ENCODE measurements at regions not wholly inside any gene's neighbourhood (a gene's known extent, or its start where the extent isn't known, plus 50 kb on each side); places are given as distances from the start of the nearest gene placed in this dataset.
"Not testable (repeated sequence)": the region's sequence is repeated elsewhere in the genome, so short reads cannot be mapped to it uniquely, and the experiment has no call there.

DNA sequence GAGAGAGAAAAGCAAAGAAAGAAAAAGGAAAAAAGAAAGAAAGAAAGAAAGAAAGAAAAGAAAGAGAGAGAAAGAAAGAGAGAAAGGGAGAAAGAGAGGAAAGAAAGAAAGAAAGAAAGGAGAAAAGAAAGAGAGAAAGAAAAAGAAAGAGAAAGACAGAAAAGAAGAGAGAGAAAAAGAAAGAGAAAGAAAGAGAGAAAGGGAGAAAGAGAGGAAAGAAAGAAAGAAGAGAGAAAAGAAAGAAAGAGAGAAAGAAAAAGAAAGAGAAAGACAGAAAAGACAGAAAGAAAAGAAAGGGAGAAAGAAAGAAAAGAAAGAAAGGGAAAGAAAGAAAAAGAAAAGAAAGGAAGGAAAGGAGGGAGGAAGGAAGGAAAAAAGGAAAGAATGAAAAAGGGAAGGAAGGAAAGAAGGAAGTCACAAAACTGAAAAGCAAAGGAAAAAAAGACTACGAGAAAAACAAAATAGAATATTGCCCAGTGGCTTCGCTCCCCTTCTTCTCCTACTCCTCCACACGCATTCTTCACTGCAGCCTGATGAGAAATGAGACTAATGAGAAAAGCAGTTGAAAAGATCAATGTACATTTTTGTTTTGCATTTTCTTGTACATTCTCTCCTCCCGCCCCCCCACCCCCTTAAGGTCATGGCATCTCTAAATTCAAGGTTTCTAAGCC is 170.0 kb downstream of the SOD2 start:
- no peak overlapping the region for H3K27ac ChIP-seq
- no peaks in the 10 kb centered on the region for H3K36me3 ChIP-seq
- no peaks in the 10 kb centered on the region for H3K27me3 ChIP-seq
- TF ChIP-seq CTCF (IDR thresholded peaks at IDR 0.05) (no peak), POLR2A (IDR thresholded peaks at IDR 0.05) (no peak)
- no peaks in the 10 kb centered on the region for H3K9me3 ChIP-seq
- no peak for DNase-seq
- H3K4me3 ChIP-seq: no peak overlapping the region
- H3K4me1 ChIP-seq: no peaks in the 10 kb centered on the region

GRCh38 chr6:159521962-159522361 is 171.1 kb downstream of the SOD2 start:
- H3K36me3 ChIP-seq: no peaks in the 10 kb centered on the region
- H3K27ac ChIP-seq: no peak overlapping the region
- TF ChIP-seq CTCF (IDR thresholded peaks at IDR 0.05): no peak
- no peak for TF ChIP-seq POLR2A (IDR thresholded peaks at IDR 0.05)
- DNase-seq: no peak
- no peaks in the 10 kb centered on the region for H3K27me3 ChIP-seq
- H3K9me3 ChIP-seq: no peaks in the 10 kb centered on the region
- no peak overlapping the region for H3K4me3 ChIP-seq
- no peaks in the 10 kb centered on the region for H3K4me1 ChIP-seq

DNA sequence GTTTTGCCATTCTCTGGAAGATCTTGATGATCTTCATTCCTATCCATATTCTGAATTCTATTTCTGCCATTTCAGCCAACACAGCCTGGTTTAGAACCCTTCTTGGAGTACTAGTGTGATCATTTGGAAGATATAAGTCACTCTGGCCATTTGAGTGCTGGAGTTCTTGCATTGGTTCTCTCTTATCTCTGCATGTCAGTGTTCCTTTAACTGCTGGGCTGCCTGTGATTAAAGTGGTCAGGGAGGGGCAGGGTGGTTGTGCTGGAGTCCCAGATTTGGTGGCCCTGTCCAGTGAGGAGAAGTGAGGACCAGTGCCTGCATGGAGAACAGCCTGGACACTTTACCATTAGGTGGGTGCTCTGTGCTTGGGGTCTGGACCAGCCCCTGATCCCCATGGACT is 173.0 kb downstream of the SOD2 start:
- no peaks in the 10 kb centered on the region for H3K27me3 ChIP-seq
- no peak overlapping the region for H3K4me3 ChIP-seq
- no peak overlapping the region for H3K27ac ChIP-seq
- H3K9me3 ChIP-seq: no peaks in the 10 kb centered on the region
- no peaks in the 10 kb centered on the region for H3K4me1 ChIP-seq
- TF ChIP-seq POLR2A (IDR thresholded peaks at IDR 0.05): no peak
- no peak for DNase-seq
- H3K36me3 ChIP-seq: no peaks in the 10 kb centered on the region

- not testable (repeated sequence) for H3K36me3 ChIP-seq, H3K27me3 ChIP-seq, DNase-seq, H3K9me3 ChIP-seq, H3K4me3 ChIP-seq, H3K27ac ChIP-seq, H3K4me1 ChIP-seq
Observed at GRCh38 chr6:159515811-159516210, 177.2 kb downstream of the SOD2 start.

GRCh38 chr6:159513914-159514313 is 179.1 kb downstream of the SOD2 start:
- Histone ChIP-seq H3K9me3 (no peaks in the 10 kb centered on the region), H3K27me3 (no peaks in the 10 kb centered on the region), H3K4me3 (no peak overlapping the region), H3K4me1 (no peaks in the 10 kb centered on the region), H3K27ac (no peak overlapping the region), H3K36me3 (no peaks in the 10 kb centered on the region)
- DNase-seq: no peak
- TF ChIP-seq CTCF (IDR thresholded peaks at IDR 0.05) (no peak), POLR2A (IDR thresholded peaks at IDR 0.05) (no peak)

DNA sequence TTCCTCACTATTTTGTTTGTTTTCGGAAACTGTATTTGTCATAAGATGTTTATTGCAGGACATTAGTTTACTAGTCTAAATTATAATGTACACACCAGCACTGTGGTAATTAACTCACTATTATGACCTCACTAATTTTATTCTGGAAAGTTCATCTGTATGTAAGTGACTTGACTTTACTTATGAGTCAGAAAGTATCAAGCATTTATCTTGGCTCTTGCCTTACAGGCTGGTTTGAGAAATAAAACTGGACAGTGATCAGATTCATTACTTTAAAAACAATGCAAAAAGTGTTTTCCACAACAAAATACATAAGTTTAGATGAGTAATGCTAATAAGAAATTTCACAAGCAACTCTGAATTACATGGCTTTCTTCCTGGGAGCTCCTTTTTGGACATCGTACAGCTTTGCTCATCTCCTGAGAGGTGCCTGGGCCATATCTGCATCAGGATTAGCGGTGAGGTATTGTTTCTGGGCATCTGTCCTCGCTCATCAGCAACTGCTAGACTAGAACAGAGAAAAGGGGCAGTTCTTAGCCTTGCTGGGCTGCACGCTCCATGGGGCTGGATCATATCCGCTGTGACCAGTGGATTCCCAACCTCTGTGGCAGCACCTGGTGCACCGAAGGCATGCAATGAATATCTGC is 179.8 kb downstream of the SOD2 start:
- TF ChIP-seq CTCF (IDR thresholded peaks at IDR 0.05) (no peak), POLR2A (IDR thresholded peaks at IDR 0.05) (no peak)
- no peaks in the 10 kb centered on the region for H3K27me3 ChIP-seq
- DNase-seq: no peak
- no peak overlapping the region for H3K4me3 ChIP-seq
- no peaks in the 10 kb centered on the region for H3K4me1 ChIP-seq
- H3K36me3 ChIP-seq: no peaks in the 10 kb centered on the region
- H3K9me3 ChIP-seq: no peaks in the 10 kb centered on the region
- H3K27ac ChIP-seq: no peak overlapping the region
